GM20000 (cell line): ENCODE measurements at regions not wholly inside any gene's neighbourhood (a gene's known extent, or its start where the extent isn't known, plus 50 kb on each side); places are given as distances from the start of the nearest gene placed in this dataset.
"Not testable (repeated sequence)": the region's sequence is repeated elsewhere in the genome, so short reads cannot be mapped to it uniquely, and the experiment has no call there.

Experiments used
- DNase-seq: peaks from one replicate; pipeline ENCODE4 v3.0.0; 2012; ENCODE audit warnings: low spot score
- CTCF ChIP-seq: IDR thresholded peaks from 2 replicates; pipeline ENCODE4 v1.5.1; 2012; ENCODE audit warnings: mild to moderate bottlenecking, control low read depth; ENCODE audit errors: extremely low read depth, missing control alignments

- no peak for DNase-seq
- no peak for TF ChIP-seq CTCF
Measured at GRCh38 chr6:48994811-48995210, 468.2 kb downstream of the MMUT start.

- no peak for TF ChIP-seq CTCF
- DNase-seq: no peak
Measured at GRCh38 chr6:48990739-48991138, 472.3 kb downstream of the MMUT start.

- TF ChIP-seq CTCF: no peak
- no peak for DNase-seq
Measured at GRCh38 chr6:48986845-48987244, 476.2 kb downstream of the MMUT start.

GRCh38 chr6:48986105-48986504 lies 476.9 kb downstream of the MMUT start:
- DNase-seq: no peak
- no peak for TF ChIP-seq CTCF

- no peak for DNase-seq
- TF ChIP-seq CTCF: no peak
Measured at GRCh38 chr6:48985025-48985424, 478.0 kb downstream of the MMUT start.

- DNase-seq: not testable (repeated sequence)
Measured at GRCh38 chr6:48983968-48984367, 479.1 kb downstream of the MMUT start.

- no peak for TF ChIP-seq CTCF
- no peak for DNase-seq
Measured at GRCh38 chr6:48983377-48983776, 479.7 kb downstream of the MMUT start.

- no peak for DNase-seq
- no peak for TF ChIP-seq CTCF
Measured at GRCh38 chr6:48979806-48980205, 483.2 kb downstream of the MMUT start.
